ENCODE measurements at regions not wholly inside any gene's neighbourhood (a gene's known extent, or its start where the extent isn't known, plus 50 kb on each side); places are given as distances from the start of the nearest gene placed in this dataset.

DNA sequence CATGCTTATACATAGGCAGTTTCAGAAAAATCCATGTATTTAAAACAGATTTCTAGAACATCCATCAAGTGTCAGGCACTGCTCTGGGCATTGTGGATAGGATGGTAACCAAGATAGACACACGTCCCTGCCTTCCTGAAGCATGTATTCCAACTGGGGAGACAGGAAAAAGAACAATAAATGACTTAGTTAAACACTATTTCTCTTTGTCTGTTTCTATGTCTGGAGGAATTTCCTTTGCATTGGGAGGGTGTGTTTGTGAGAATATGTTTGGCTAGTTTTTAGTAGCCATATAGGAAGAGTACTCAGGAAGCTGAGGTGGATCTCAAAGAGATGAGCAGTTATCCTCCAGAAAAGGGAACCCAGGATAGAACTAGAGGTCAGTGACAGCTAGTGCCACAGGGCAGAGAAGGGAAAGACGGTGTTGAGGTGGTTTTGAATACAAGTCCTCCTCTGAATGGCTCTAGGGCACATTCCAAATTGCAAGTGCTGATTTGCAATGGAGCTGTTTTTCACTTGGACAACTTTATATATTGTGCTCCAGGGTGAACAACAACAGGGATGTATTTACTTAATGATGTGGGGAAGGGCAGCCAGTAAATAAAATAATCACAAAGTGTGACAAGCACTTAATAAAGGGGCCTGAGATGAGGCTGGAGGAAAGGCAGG, 144.7 kb upstream of the SHB start:
- TF ChIP-seq POLR2A (IDR thresholded peaks at IDR 0.05; ENCODE audit: low read depth, low read length), result no peak
- TF ChIP-seq POLR2AphosphoS5 (IDR thresholded peaks at IDR 0.05; ENCODE audit: low read depth, low read length), result no peak
